ENCODE measurements at regions not wholly inside any gene's neighbourhood (a gene's known extent, or its start where the extent isn't known, plus 50 kb on each side); places are given as distances from the start of the nearest gene placed in this dataset.

DNA sequence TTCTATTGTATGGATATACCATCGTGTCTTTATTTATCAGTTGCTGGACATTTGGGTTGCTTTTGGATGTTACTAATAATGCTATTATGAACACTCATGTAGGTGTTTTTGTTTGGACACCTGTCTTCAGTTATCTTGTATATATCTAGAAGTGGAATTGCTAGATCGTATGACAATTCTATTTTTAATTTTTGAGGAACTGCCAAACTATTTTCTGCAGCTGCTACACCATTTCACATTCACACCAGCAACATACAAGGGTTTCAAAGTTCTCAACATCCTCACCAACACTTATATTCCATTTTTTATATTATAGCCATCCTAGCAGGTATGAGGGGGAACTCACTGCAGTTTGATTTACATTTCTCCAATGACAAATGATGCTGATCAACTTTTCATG, 324.6 kb downstream of the CAAP1 start:
- no peak for DNase-seq (ENCODE audit: low read depth, low spot score)

DNA sequence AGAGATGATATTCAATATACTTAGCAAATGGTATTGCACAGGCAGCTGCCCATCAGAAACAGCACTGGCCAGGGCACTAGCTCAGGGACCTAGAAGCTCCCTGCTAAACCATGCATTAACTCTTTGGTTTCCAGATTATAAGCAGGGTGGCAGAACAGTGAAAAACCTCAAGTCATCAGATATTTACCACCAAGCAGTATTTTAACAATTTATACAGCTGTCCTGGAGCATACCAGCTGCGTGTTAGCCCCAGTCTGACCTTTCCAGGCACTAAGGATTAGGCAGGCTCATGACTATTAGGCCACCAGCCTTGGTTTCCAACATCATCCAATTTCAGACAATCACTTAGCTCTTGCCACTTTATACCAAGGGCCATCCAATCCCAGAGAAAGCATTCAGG, 326.5 kb downstream of the CAAP1 start:
- DNase-seq (ENCODE audit: low read depth, low spot score), result no peak

DNA sequence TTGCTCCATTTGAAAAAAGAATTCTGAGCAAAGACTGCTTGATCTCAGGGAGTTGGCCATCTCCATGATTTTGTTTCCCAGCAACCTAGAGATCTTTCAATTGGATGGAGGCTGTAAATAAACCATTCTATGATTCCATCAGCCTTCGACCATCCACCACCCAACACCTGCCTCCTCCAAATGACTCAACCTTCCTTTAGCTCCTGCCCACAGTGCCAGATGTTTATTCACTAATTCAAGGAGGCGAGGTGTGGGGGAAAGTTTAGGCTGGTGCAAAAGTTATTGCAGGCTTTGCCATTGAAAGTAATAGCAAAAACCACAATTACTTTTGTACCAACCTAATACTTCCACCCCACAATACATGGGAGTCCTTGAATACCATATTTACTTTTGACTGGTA, 327.5 kb downstream of the CAAP1 start:
- no peak for DNase-seq (ENCODE audit: low read depth, low spot score)

DNA sequence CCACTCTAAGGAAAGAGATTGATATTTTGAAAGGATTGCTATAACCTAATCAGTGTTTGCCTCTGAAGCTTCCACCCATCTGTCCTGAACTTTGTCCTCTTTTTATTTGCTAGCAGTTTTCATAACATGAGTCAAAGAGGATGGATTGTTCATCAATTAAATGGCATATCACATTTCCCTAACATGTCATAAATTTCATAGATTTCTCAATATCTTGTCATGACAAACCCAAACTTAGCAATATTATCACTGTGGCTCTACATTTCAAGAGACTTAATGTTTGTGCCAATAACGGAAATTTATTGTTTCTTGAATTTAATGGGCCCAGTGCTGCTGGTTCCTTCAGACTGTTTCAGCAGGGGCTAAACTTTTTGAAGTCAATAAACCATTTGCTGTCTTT, 330.3 kb downstream of the CAAP1 start:
- DNase-seq (ENCODE audit: low read depth, low spot score), result no peak

DNA sequence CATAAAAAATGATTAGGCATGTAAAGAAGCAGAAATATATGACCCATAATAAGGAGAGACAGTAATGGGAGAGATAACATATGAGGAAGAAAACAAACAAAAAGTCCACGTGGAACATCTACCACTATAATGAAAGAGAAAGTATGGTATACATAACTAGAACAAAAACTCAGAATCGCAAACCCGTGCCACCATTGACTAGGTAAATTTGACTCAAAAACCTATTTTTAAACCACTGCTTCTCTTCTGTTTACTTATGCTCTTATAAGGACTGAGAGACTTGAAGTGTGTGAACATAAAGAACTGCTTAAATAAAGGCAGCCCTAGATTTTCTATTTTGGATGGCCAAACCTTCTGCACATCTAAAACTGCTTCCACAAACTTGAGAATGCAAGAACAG, 330.7 kb downstream of the CAAP1 start:
- no peak for DNase-seq (ENCODE audit: low read depth, low spot score)

DNA sequence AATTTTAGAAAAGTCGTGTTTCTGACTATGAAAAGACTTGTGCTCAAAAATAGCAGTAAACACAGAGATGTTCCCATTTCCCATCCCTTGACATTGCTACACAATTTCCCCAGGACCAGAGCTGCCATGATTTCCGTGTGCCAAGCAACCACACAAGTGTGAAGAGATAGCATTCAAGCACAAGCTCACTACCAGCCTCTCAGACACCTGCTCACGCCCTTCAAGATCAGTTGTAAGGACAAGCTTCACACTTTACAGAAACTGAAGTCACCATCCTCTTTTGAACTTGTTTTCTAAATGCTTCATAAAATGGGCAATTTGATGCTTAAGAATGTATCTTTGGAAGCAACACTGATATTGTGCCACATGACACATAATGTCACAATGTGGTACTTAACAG, 333.1 kb downstream of the CAAP1 start:
- no peak for DNase-seq (ENCODE audit: low read depth, low spot score)

DNA sequence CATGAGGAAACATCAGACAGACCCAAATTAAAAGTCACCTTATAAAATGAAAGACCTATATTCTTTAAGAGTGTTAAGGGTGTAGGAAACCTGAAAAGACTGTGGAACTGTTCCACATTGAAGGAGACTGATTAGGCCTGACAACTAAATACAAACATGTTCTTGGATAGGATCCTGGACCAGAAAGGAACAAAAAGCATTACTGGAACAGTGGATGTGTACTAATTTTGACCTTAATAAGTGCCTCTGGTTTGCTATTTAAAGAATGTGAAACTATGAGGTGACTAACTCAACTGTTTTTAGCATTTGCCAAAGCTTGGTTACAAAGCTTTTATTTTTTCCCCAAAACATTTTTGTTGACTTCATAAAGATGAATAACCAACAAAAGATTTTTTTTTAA, 340.6 kb downstream of the CAAP1 start:
- DNase-seq (ENCODE audit: low read depth, low spot score), result no peak

DNA sequence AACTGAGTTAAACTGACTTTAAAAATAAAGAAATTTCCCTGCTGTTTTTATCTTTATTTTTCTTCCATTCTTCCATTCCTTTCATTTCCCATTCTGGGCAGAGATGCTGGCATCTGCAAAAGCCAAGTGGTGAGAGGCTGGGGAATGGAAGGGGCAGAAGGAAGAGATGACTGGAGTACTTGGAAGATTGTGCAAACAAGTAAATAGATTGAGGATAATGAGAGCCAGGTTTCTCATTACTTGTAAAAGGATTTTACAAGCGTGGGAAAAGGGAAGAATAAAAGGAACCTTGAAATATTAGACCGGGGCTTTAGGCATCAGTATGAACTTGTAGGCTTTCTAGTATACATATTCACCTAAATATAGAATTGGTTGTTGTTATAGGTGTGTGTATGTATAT, 341.2 kb downstream of the CAAP1 start:
- DNase-seq (ENCODE audit: low read depth, low spot score), result no peak

DNA sequence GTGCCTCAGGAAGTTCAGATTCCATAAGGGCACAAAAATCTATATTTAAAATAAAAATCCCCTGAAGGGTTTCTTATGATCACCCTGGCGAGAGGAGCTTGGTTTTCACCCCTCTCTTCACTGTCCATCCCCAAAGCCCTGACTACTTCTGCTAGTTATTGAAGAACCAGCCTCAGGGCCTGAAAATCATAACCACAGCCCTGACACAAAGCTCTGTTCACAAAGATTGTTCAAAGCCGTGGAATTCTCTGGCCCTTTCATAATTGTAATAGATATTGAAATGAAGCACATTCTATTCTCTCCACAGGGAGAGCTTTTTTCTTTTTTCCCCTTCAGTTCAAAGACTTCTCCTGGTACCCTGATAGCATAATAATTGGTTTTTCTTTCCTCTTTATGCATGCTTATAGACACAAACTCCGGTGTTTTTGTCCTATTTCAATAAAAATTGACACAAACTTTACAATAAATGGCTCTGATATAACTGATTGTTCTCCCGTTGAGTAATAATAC, 343.8 kb downstream of the CAAP1 start:
- DNase-seq (ENCODE audit: low read depth, low spot score), result no peak

DNA sequence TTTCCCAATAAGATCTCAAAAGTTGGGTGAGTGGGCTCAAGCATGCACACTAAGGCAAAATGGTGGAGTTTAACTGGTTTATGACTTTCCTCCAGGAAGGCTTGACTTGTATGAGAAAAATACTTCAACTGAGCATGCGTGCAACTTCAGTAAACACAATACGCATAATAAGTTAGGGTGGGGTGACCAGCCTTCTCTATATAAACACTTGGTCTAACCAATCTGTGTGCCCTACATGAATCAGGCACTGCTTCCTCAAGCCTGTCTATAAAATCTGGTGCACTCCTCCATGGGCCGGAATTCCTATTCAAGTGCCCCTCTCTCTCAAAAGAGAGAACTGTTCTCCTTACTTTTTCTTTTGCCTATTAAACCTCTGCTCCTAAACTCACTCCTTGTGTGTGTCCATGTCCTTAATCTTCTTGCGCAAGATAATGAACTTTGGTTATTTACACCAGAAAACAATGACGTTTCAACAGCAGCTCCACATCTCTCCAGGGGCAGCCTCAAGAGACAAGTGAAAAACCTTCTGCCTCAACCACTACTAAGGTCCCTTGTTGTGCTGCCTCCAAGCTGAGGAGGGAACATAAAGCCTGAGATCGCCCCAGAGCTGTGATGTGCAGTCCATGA, 352.6 kb downstream of the CAAP1 start:
- DNase-seq (ENCODE audit: low read depth, low spot score), result no peak

DNA sequence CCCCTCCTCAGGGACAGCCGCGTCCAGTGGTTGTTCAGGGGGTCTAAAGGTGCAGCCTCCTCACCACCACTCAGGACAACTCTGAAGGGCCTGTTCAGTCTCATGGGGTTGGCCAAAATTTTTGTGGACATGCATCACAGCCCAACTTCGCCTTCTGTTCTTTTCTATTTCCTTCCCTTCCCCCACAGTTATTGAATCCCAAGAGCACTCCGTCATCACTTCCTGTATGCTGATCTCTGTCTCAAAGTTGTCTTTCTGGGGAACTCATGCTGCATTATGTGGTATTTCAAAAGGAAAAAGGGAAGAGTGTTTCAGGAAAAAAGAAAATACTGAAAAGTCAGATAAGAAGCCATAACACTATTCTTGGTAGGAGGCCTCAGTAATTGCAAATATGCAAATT, 355.4 kb downstream of the CAAP1 start:
- DNase-seq (ENCODE audit: low read depth, low spot score), result no peak

DNA sequence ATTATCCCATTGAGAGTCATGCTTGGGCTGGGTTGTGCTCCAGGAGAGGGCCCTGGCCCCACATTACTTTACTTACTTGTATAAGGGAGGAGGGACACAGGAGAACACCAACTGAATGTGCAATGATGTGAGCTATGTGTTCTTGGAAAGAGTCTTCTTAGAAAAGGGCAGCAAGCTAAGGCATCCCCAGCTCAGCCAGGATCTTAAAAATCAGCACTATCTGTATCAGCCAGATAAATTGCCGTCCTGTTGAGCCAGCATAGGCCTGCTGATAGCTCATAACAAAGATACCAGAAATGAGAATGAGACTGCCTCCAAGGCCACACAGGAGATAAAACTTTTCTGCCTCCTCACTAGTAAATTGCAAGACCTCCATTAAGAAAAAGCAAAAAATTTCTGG, 357.5 kb downstream of the CAAP1 start:
- no peak for DNase-seq (ENCODE audit: low read depth, low spot score)

DNA sequence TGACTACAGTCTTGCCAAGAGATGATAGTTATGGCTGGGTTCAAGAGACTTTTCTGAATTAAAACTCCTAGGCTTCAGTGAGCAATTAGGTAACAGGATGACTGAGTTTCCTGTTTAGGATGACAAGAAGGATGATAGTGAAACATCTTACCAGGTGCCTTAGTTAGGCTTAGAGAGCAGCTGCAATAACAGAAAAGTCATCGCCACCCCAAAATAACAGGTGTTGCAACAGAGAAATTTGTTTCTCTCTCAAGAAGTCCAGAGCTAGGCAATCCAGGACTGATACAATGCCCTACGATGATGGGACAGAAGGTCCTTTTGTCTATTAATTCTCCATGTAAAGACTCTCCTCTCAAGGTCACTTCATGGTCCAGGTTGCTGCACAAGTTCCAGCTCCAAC, 361.8 kb downstream of the CAAP1 start:
- DNase-seq (ENCODE audit: low read depth, low spot score), result no peak

DNA sequence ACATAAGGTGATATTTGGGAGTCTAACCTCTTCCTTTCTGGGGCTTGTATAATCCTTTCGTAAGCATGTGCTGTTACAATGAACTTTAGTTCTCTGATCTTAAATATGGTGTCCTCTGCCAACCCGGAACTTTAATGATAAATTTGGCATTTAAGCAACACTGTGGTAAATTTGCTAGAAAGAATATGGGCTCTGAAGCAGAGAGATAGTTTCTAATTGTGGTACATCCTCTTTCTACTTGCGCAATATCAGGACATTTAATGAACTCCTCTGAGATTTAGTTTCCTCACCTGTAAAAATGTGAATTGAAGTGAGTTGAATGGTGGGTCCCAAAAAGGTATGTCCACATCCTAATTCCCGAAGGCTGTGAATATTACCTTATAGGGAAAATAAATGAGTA, 364.7 kb downstream of the CAAP1 start:
- no peak for DNase-seq (ENCODE audit: low read depth, low spot score)

DNA sequence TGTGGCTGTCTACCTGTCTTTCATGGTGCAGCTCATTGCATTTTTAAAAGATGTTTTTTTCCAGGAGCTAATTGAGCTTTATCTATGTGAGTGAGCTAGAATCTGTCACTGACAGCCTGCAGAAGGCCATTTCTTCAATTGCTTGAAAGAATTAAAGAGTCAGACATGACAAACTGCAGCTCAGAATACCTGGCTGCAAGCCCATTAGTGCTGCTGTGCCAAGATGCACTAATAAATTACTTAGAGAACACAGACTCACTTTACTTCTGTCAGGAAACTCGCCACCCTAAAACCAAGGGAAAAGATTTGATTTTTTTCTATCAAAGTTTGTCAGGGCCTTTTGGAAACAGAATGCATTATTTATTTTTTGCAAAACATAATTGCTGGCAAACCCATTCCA, 368.3 kb downstream of the CAAP1 start:
- no peak for DNase-seq (ENCODE audit: low read depth, low spot score)

DNA sequence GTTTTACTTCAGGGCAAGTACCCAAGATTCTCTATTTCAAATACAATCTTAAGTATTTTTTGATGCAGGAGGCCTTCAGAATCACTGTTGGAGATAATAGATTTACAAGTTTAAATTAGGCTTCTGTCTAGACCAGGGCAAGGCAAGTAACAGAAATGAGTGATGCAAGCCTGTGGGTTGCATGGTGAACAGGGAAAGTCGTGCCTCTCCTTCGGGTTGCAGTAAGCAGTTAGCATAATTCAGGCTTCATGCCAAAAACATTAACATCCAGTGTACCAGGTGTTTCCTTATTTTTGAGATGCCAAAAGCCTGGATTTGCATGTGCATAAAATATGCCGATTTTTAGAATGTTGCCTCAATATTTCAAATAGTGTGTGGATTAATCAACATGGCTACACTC, 369.0 kb downstream of the CAAP1 start:
- no peak for DNase-seq (ENCODE audit: low read depth, low spot score)

DNA sequence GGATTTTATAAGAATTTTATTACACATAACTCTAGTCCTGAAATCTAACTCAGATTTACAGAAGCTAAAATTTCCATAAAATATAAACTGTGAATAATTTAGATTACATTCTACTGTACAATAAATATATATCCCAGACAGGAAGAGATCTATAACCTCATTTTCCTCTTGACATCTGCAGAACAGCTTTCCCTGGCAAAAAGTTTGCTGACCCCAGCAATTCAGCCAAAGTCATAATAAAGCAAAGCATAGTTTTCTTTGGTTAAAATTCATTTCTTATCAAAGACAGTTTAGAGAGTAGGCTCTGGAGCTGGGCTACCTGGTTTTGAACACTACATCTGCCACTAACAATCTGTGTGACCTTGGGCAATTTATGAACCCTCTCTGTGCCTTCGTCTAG, 372.5 kb downstream of the CAAP1 start:
- DNase-seq (ENCODE audit: low read depth, low spot score), result no peak

DNA sequence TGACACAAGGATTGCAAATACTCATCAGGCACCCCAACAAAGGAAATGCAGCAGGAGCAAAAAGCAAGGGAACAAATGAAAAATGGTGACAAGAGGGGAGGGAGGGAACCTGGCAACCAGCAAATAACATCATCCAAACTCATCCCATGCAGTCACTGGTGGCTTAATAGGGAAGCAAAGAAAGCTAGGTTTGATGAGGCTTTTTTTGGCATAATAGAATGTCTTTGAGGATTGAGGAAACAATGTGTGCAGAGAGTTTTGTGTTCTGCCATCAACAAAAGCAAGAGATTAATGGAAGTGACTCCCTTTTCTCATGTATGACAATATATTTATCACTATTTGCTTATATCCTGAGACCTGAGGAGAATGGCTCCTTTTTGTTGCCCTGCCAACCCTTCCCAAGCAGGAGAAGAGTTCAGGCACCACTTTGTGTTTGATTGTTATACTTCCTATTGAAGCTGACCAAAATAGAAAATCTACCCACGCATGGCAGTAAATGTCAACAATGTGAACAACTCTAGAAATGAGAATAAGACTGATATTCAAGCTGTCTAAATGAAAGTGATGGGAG, 375.7 kb downstream of the CAAP1 start:
- DNase-seq (ENCODE audit: low read depth, low spot score), result no peak

DNA sequence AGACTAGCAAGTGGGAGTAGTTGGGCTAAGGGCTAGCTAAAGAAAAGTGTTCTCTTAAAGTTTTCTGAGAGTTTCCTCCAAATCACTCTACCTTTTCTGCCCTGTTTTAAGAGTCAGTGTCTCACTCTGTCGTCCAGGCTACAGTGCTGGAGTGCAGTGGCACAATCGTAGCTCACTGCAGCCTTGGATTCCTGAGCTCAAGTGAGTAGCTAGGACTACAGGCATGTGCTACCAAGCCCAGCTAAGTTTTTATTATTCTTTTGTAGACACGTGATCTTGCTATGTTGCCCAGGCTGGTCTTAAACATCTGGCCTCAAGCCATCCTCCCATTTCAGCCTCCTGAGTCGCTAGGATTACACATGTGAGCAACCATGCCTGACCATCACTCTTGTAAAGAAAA, 378.9 kb downstream of the CAAP1 start:
- no peak for DNase-seq (ENCODE audit: low read depth, low spot score)

DNA sequence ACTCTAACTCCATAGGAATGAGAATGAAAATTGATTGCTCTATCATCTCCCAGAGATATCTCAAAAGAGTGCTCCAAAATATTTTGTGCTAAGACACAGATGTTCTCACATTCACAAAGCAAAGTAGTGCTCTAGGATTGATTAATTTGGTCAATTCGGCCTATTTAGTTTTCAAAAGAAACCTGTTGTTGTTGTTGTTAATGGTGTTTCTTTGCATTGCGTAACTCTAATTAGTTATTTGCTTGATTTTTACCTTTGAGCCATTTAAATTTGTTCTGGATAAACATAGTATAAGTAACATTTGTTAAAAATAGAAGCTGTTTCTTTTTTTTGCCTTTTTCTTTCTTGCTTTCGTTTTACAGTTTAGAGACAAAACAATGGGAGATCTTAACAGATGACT, 382.5 kb downstream of the CAAP1 start:
- DNase-seq (ENCODE audit: low read depth, low spot score), result no peak

DNA sequence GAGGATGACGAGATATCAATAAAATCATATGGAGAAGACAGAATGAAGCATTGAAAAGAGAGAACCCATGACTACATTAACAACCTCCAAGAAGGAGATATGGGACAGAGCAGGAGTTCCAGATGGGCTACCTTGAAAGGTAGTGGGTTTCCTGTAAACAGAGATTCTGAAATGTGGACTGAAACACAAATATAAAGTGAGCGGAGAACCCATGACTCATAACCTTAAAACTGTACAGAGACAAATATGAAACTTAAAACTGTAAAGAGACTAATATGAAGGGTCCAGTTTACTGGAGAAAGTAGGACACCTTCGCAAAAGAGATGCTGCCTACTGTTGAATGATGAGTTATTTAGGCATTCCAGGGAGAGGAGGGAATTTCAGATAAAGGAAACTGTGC, 383.7 kb downstream of the CAAP1 start:
- no peak for DNase-seq (ENCODE audit: low read depth, low spot score)

DNA sequence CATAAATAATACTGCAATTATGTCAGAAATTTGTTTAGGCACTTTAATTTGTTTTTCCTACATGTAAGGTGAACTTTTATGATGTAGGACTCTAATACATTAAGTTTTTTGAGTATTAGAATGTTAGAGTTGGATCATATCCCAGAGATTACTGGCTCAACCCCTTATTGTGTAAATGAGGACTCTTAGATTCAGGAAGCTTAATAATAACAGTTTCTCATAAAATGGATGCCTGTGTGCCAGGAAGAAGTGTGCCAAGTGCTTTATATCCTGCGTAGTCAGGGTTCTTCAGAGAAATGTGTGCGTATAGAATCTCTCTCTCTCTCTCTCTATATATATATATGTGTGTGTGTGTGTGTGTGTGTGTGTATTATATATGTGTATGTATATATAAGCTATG, 388.5 kb downstream of the CAAP1 start:
- no peak for DNase-seq (ENCODE audit: low read depth, low spot score)

DNA sequence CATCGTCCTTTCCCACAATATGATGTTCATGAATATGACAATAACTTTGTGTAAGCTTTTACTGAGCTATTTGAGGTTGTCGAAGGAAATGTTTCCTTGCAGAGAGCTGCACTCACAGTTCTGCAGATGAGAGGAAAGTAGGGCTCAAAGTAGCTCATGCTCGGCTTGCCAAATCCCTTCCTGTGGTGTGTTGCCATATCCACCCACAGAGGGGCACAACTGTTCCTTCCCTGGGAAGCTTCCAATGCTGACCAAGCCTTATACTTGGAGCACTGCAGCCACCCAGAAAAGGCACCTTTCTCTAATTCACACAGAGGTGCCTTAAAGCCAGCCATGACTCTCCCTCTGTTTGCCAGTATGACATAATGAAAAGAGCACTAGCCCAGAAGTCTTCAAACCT, 390.3 kb downstream of the CAAP1 start:
- DNase-seq (ENCODE audit: low read depth, low spot score), result peak; percentile 17

DNA sequence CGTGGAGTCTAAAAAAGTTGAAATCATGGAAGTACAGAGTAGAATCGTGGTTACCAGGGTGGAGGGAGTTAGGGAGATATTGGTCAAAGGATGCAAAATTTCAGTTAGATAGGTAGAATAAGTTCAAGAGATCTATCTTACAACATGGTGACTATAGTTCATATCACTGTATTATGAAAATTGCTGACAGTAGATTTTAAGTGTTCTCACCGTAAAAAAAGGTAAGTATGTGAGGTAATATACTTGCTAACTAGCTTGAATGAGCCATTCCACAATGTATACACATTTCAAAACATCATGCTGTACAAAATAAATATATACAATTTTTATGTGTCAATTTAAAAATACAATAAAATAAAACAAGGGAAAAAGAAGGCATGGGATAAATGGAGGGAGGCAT, 392.1 kb downstream of the CAAP1 start:
- DNase-seq (ENCODE audit: low read depth, low spot score), result no peak
